Neural crest cell (in vitro differentiated cells): ENCODE measurements at regions not wholly inside any gene's neighbourhood (a gene's known extent, or its start where the extent isn't known, plus 50 kb on each side); places are given as distances from the start of the nearest gene placed in this dataset.

Experiments used
- DNase-seq: peaks from one replicate; pipeline ENCODE4 v3.0.0; 2021; ENCODE audit warnings: low read depth, mixed read lengths, low spot score
- H3K27ac Mint-ChIP-seq: one replicate; pipeline ENCODE4 v1.8.0; 2021; ENCODE audit warnings: mild to moderate bottlenecking, mixed read lengths; ENCODE audit not compliant: unreplicated experiment
- H3K27me3 Mint-ChIP-seq: 2 replicates; pipeline ENCODE4 v1.8.0; 2021; ENCODE audit warnings: low read depth, mild to moderate bottlenecking, mixed read lengths
- H3K36me3 Mint-ChIP-seq: 2 replicates; pipeline ENCODE4 v1.8.0; 2021; ENCODE audit warnings: low read depth, mild to moderate bottlenecking, mixed read lengths
- H3K4me1 Mint-ChIP-seq: 2 replicates; pipeline ENCODE4 v1.8.0; 2021; ENCODE audit warnings: mixed read lengths
- H3K4me3 Mint-ChIP-seq: one replicate; pipeline ENCODE4 v1.8.0; 2021; ENCODE audit warnings: mild to moderate bottlenecking, mixed read lengths
- H3K9me3 Mint-ChIP-seq: 2 replicates; pipeline ENCODE4 v1.8.0; 2021; ENCODE audit warnings: mixed read lengths
- TF ChIP-seq, protein P1 (sequence below): fragments of 200-600 bp; sonication (generic); conservative IDR thresholded peaks from 2 replicates; pipeline ENCODE4 v1.5.0; 2021; ENCODE audit warnings: antibody characterized with exemption, mild to moderate bottlenecking

DNA sequence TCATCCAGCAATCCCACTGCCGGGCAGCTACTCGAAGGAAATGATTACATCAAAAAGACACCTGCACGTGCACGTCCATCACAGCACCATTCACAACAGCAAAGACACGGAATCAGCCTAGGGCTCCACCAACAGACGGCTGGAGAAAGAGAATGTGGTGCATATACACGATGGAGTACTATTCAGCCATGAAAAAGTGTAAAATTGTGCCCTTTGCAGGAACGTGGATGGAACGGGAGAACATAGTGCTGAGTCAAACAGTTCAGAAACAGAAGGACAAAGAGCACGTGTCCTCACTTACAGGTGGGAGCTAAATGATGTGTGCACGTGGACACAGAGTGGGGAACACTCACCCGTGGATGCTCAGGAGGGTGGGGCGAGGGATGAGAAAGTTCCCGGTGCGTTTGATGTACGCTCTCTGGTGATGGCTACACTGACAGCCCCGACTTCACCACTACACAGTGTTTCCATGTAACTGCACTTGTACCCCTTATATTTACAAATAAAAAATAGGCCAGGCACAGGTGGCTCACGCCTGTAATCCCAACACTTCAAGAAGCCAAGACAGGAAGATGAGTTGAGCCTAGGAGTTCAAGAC lies 92.0 kb downstream of the PDGFA start:
- Mint-ChIP-seq H3K36me3 (no peaks in the 10 kb centered on the region), H3K4me3 (no peak overlapping the region), H3K4me1 (peaks cover 4% of the 10 kb centered on the region), H3K9me3 (no peaks in the 10 kb centered on the region), H3K27me3 (no peaks in the 10 kb centered on the region), H3K27ac (no peak overlapping the region)
- no peak for DNase-seq
- TF ChIP-seq, protein P1, sequence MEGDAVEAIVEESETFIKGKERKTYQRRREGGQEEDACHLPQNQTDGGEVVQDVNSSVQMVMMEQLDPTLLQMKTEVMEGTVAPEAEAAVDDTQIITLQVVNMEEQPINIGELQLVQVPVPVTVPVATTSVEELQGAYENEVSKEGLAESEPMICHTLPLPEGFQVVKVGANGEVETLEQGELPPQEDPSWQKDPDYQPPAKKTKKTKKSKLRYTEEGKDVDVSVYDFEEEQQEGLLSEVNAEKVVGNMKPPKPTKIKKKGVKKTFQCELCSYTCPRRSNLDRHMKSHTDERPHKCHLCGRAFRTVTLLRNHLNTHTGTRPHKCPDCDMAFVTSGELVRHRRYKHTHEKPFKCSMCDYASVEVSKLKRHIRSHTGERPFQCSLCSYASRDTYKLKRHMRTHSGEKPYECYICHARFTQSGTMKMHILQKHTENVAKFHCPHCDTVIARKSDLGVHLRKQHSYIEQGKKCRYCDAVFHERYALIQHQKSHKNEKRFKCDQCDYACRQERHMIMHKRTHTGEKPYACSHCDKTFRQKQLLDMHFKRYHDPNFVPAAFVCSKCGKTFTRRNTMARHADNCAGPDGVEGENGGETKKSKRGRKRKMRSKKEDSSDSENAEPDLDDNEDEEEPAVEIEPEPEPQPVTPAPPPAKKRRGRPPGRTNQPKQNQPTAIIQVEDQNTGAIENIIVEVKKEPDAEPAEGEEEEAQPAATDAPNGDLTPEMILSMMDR = no peak

DNA sequence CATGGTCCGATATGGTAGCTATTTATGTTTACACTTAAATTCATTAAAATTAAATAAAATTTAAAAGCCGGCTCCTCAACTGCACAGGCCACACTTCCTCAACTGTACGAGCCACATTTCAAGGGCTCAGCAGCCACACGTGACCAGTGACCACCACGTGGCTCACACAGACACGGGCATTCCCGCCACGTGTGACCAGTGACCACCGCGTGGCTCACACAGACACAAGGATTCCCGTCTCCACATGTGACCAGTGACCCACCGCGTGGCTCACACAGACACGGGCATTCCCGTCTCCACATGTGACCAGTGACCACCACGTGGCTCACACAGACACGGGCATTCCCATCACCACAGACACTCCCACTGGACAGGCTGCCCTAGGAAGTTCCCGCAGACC lies 91.3 kb downstream of the PDGFA start:
- H3K36me3 Mint-ChIP-seq = no peaks in the 10 kb centered on the region
- H3K9me3 Mint-ChIP-seq = no peaks in the 10 kb centered on the region
- no peak overlapping the region for H3K27ac Mint-ChIP-seq
- TF ChIP-seq, protein P1 = no peak
- DNase-seq = no peak
- H3K4me1 Mint-ChIP-seq = peaks cover 4% of the 10 kb centered on the region
- H3K27me3 Mint-ChIP-seq = no peaks in the 10 kb centered on the region
- H3K4me3 Mint-ChIP-seq = no peak overlapping the region

DNA sequence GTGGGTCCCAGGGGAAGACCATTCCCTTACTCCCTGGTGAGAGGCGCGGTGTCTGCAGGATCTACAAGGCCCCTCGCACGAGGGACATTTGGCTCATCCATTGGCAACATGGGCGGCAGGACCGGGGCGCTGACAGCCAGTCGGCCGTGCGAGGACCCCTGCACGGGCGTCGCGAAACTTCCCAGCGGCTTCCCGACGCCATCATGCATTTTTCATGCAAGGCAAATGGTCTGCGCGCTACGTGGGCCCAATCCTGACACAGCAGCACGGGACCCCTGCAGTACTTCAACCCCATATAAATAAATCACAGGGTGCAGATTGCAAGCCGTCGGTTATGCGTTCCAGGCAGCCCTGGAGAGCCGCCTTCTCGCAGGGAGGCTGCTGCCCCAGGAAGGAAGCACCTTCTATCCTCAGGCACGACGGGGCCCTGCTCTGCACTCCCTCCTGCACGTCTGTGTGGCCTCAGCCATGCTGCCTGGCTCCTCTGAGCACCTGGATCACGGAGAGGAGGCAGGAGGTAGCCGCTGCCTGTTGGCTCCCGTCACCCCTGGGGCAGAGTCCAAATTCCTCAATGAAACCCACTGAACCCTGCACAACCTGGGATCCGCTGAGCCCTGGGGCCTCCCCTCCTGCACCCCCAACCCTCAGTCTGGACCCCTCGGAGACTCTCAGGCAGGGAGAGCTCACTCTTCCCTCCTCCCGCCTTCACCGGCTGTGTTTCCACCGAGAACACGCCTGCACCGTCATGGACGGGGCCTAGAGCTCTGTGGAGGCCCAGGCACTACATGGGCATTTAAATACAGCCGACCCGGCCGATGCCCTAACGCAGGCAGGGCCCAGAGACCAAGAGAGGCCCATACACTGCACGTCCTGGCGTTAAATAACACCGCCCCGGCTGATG lies 90.5 kb downstream of the PDGFA start:
- Mint-ChIP-seq H3K36me3 (no peaks in the 10 kb centered on the region), H3K9me3 (no peaks in the 10 kb centered on the region), H3K4me1 (peaks cover 4% of the 10 kb centered on the region), H3K4me3 (no peak overlapping the region), H3K27ac (no peak overlapping the region), H3K27me3 (no peaks in the 10 kb centered on the region)
- TF ChIP-seq, protein P1 = no peak
- DNase-seq = no peak

DNA sequence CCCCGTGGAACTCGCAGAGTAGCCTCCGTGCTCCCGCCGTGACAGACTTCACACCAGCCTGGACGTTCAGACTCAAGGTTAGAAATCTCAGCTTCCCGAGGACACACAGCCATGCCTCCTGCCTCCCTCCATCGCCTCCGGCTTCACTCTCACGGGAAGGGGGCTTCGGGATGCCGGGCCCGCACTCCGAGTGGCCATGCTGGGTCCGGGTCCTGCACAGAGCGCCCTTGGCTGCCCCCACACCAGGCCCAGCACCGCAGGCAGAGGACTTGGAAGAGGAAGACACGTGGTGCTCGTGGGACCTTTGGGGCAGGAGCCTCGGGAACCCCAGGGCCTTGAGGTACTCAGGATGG lies 89.8 kb downstream of the PDGFA start:
- no peaks in the 10 kb centered on the region for H3K36me3 Mint-ChIP-seq
- peaks cover 7% of the 10 kb centered on the region for H3K4me1 Mint-ChIP-seq
- H3K4me3 Mint-ChIP-seq = no peak overlapping the region
- no peak for DNase-seq
- H3K27me3 Mint-ChIP-seq = peaks cover 2% of the 10 kb centered on the region
- H3K9me3 Mint-ChIP-seq = no peaks in the 10 kb centered on the region
- TF ChIP-seq, protein P1 = no peak
- no peak overlapping the region for H3K27ac Mint-ChIP-seq

DNA sequence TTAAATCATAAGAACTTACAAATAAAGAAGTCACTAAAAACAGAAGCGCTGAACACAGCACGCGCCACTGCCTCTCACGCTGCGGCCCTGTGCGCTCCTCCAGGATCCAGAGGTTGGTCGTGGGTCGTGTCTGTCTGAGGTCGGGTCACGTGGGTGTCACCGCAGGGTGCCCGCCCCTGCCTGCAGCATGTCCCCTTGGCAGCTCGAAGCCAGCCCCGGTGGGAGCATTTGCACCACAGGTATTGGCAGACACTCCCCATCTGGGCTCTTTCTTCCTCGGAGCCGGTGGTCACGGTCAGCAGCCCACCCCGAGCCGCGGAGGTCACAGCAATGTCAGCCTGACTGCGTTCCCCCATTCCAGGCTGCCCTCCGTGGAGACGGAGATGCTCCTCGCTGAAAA lies 88.6 kb downstream of the PDGFA start:
- Mint-ChIP-seq H3K27ac (no peak overlapping the region), H3K27me3 (peaks cover 6% of the 10 kb centered on the region), H3K36me3 (no peaks in the 10 kb centered on the region), H3K4me3 (no peak overlapping the region), H3K9me3 (no peaks in the 10 kb centered on the region), H3K4me1 (peaks cover 19% of the 10 kb centered on the region)
- TF ChIP-seq, protein P1 = no peak
- DNase-seq = no peak
